Endothelial cell of umbilical vein (primary cell): ENCODE measurements at regions not wholly inside any gene's neighbourhood (a gene's known extent, or its start where the extent isn't known, plus 50 kb on each side); places are given as distances from the start of the nearest gene placed in this dataset.

Experiments
- BruUV-seq: library from RNA; stranded (reverse); fragments of 400-500 nt; replicated peaks from 2 replicates; lab custom pipeline; 2021; lab: Mats Ljungman, UMichigan
- CTCF ChIA-PET: fragments of 300-600, 350-600 bp; sonication (Branson Sonifier 250); formaldehyde crosslinking; loops from one replicate; lab custom pipeline; 2021; ENCODE audit warnings: antibody characterized with exemption, inconsistent platforms; lab: Charles Lee
- POLR2A ChIA-PET: fragments of 300-600, 350-600 bp; sonication (Branson Sonifier 250); formaldehyde crosslinking; loops from one replicate; lab custom pipeline; 2021; ENCODE audit warnings: antibody characterized with exemption, inconsistent platforms; lab: Charles Lee
- DNase-seq: peaks from one replicate; pipeline ENCODE4 v3.0.0-alpha.2; 2011; ENCODE audit warnings: low read depth, low spot score
- FAIRE-seq: peaks from 2 replicates; lab custom pipeline; 2011; peaks lifted over from hg19 to GRCh38; lab: Jason Lieb, UNC
- H2AFZ ChIP-seq: 2 replicates; pipeline ENCODE4 v1.6.0; 2012; ENCODE audit warnings: low read depth, low read length, control low read depth, inconsistent platforms
- H3K27ac ChIP-seq: 2 replicates; pipeline ENCODE4 v1.5.1; 2011; ENCODE audit warnings: low read depth, mild to moderate bottlenecking, control low read depth, low read length, moderate library complexity; ENCODE audit not compliant: insufficient read depth
- H3K27me3 ChIP-seq, 2 experiments: 2 replicates each; pipeline versions ENCODE4 v1.6.0 to v1.6.1; 2011; ENCODE audit warnings: low read length in 2 of 2, mixed read lengths in 1 of 2; ENCODE audit not compliant: control insufficient read depth in 2 of 2, insufficient read depth in 2 of 2
- H3K36me3 ChIP-seq, 2 experiments: 2 replicates in 1 of 2; 3 replicates in 1 of 2; pipeline ENCODE4 v1.5.1; 2011; ENCODE audit warnings: low read length in 2 of 2, mild to moderate bottlenecking in 1 of 2, moderate library complexity in 1 of 2; ENCODE audit not compliant: control insufficient read depth in 2 of 2, insufficient read depth in 2 of 2; ENCODE audit errors: extremely low read depth in 1 of 2
- H3K4me1 ChIP-seq: 3 replicates; pipeline ENCODE4 v1.5.1; 2011; ENCODE audit warnings: mild to moderate bottlenecking, low read length; ENCODE audit not compliant: control insufficient read depth, insufficient read depth; ENCODE audit errors: extremely low read depth
- H3K4me2 ChIP-seq: 2 replicates; pipeline ENCODE4 v1.6.1; 2011; ENCODE audit warnings: low read length, control low read depth, mixed read lengths; ENCODE audit not compliant: insufficient read depth
- H3K4me3 ChIP-seq, 3 experiments: fragments of 200-600 bp in 1 of 3; sonication (generic), shearing (Covaris generic) in 1 of 3; replicated peaks in 1 of 3; 2 replicates each; pipeline ENCODE4 v1.5.1; 2011 to 2016; ENCODE audit warnings: control low read depth in 3 of 3, low read length in 3 of 3, mild to moderate bottlenecking in 2 of 3, inconsistent platforms in 1 of 3, low read depth in 1 of 3, moderate library complexity in 1 of 3; ENCODE audit not compliant: insufficient read depth in 1 of 3
- H3K79me2 ChIP-seq: 2 replicates; pipeline ENCODE4 v1.6.0; 2012; ENCODE audit warnings: low read length, inconsistent platforms; ENCODE audit not compliant: control insufficient read depth, insufficient read depth
- H3K9ac ChIP-seq: replicated peaks from 2 replicates; pipeline ENCODE3; 2011; ENCODE audit warnings: low read length, control low read depth; ENCODE audit not compliant: insufficient read depth; ENCODE audit errors: extremely low read depth
- H3K9me1 ChIP-seq: replicated peaks from 3 replicates; pipeline ENCODE4 v1.6.0; 2011; ENCODE audit warnings: mild to moderate bottlenecking, low read length; ENCODE audit not compliant: control insufficient read depth, insufficient read depth; ENCODE audit errors: extremely low read depth
- H3K9me3 ChIP-seq: replicated peaks from 2 replicates; pipeline ENCODE4 v1.5.1; 2012; ENCODE audit warnings: low read length, inconsistent platforms; ENCODE audit not compliant: control insufficient read depth, insufficient read depth
- H4K20me1 ChIP-seq: replicated peaks from 2 replicates; pipeline ENCODE3; 2011; ENCODE audit warnings: mild to moderate bottlenecking, low read length; ENCODE audit not compliant: control insufficient read depth, insufficient read depth; ENCODE audit errors: extremely low read depth
- EZH2 ChIP-seq: IDR thresholded peaks from 2 replicates; pipeline ENCODE4 v1.6.1; 2012; ENCODE audit warnings: borderline replicate concordance, low read depth, mild to moderate bottlenecking, moderate library complexity, low read length, inconsistent platforms; ENCODE audit not compliant: severe bottlenecking
- FOS ChIP-seq: IDR thresholded peaks from 2 replicates; pipeline ENCODE4 v1.6.1; 2011; ENCODE audit warnings: mild to moderate bottlenecking, low read length, moderate library complexity, borderline replicate concordance; ENCODE audit not compliant: insufficient read depth
- GATA2 ChIP-seq: IDR thresholded peaks from 2 replicates; pipeline ENCODE4 v1.7.0; 2011; ENCODE audit warnings: low read depth, mild to moderate bottlenecking, moderate library complexity, mixed read lengths, low read length; ENCODE audit not compliant: insufficient read length, insufficient read depth
- JUN ChIP-seq: IDR thresholded peaks from 2 replicates; pipeline ENCODE4 v1.6.1; 2011; ENCODE audit warnings: borderline replicate concordance, low read depth; ENCODE audit not compliant: insufficient read length, insufficient read depth
- MYC ChIP-seq: IDR thresholded peaks from one replicate; pipeline ENCODE4 v1.6.1; 2011; ENCODE audit warnings: mild to moderate bottlenecking, low read depth, low read length
- POLR2A ChIP-seq: IDR thresholded peaks from 2 replicates; pipeline ENCODE4 v1.6.1; 2012; ENCODE audit warnings: low read depth, mild to moderate bottlenecking, control low read depth, low read length
- POLR2AphosphoS5 ChIP-seq: IDR thresholded peaks from 2 replicates; pipeline ENCODE4 v1.6.1; 2012; ENCODE audit warnings: low read depth, mild to moderate bottlenecking, control low read depth, low read length, moderate library complexity; ENCODE audit not compliant: insufficient read depth
- dilution Hi-C: fragments of 300-500 bp; cut with MboI; formaldehyde crosslinking; loops from one replicate; pipeline ENCODE4 v1.15.0; 2019; ENCODE audit warnings: low sequenced_read_pairs; ENCODE audit not compliant: extremely low pct_ligation_motif_present
- intact Hi-C: fragments of 100-400 bp; cut with micrococcal nuclease; formaldehyde crosslinking; loops from one replicate; pipeline ENCODE4 v1.10.0; 2022
- TF ChIP-seq, protein P1 (sequence below): IDR thresholded peaks from 2 replicates; pipeline ENCODE4 v1.6.1; 2011; ENCODE audit not compliant: insufficient read depth, insufficient read length
- TF ChIP-seq, protein P2 (sequence below), 2 donors: IDR thresholded peaks; 1 replicate in 1 of 2; 2 replicates in 1 of 2; pipeline ENCODE4 v1.5.1; 2011; ENCODE audit warnings: low read length in 2 of 2, mild to moderate bottlenecking in 2 of 2, moderate library complexity in 2 of 2, control low read depth in 1 of 2, inconsistent platforms in 1 of 2, low read depth in 1 of 2; ENCODE audit not compliant: insufficient read depth in 1 of 2; ENCODE audit errors: extremely low read depth in 1 of 2

DNA sequence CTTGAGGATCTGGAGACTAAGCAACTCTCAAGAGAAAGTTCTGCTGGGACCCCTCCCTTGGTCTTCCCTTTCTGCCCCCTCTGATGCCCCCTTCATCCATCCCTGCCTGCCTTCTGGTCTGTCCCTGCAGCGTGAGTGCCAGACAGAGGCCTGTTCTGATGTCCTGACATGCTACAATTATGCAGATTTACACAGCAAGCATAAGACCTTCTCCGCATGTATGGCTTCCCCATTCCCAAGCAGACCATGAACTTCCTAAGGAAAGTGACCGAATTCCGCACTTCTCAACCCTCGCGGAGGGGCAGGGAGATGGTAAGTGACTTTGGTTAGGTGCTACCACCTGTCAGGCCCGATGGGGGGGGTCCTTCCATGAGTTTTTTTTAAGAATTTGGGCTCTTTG lies 150.1 kb upstream of the SDK2 start:
- dilution Hi-C loops: no loop called here
- Histone ChIP-seq H3K27ac (no peak overlapping the region), H3K4me3 (no peak overlapping the region), H3K9me3 (peaks cover 4% of the 10 kb centered on the region), H2AFZ (no peak overlapping the region), H3K9me1 (no peaks in the 10 kb centered on the region), H3K4me2 (no peak overlapping the region), H3K4me1 (no peaks in the 10 kb centered on the region), H3K79me2 (no peaks in the 10 kb centered on the region), H3K9ac (no peak overlapping the region), H3K27me3 (no peaks in the 10 kb centered on the region), H4K20me1 (no peaks in the 10 kb centered on the region), H3K36me3 (no peaks in the 10 kb centered on the region)
- TF ChIP-seq EZH2 (no peak), MYC (no peak), JUN (no peak), POLR2A (no peak), POLR2AphosphoS5 (no peak), GATA2 (no peak), FOS (no peak)
- TF ChIP-seq, protein P1, sequence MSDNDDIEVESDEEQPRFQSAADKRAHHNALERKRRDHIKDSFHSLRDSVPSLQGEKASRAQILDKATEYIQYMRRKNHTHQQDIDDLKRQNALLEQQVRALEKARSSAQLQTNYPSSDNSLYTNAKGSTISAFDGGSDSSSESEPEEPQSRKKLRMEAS: no peak
- TF ChIP-seq, protein P2, sequence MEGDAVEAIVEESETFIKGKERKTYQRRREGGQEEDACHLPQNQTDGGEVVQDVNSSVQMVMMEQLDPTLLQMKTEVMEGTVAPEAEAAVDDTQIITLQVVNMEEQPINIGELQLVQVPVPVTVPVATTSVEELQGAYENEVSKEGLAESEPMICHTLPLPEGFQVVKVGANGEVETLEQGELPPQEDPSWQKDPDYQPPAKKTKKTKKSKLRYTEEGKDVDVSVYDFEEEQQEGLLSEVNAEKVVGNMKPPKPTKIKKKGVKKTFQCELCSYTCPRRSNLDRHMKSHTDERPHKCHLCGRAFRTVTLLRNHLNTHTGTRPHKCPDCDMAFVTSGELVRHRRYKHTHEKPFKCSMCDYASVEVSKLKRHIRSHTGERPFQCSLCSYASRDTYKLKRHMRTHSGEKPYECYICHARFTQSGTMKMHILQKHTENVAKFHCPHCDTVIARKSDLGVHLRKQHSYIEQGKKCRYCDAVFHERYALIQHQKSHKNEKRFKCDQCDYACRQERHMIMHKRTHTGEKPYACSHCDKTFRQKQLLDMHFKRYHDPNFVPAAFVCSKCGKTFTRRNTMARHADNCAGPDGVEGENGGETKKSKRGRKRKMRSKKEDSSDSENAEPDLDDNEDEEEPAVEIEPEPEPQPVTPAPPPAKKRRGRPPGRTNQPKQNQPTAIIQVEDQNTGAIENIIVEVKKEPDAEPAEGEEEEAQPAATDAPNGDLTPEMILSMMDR (IDR thresholded peaks at IDR 0.05; ENCODE audit: extremely low read depth in 1 of 2, insufficient read depth in 1 of 2, low read depth in 1 of 2, low read length in 2 of 2): no peak
- DNase-seq (no peak), FAIRE-seq (no peak)
- no TSS peak for BruUV-seq
- intact Hi-C loops: no loop called here
- ChIA-PET POLR2A (no interaction called here), CTCF (no interaction called here)
